ENCODE measurements at regions not wholly inside any gene's neighbourhood (a gene's known extent, or its start where the extent isn't known, plus 50 kb on each side); places are given as distances from the start of the nearest gene placed in this dataset.
"Not testable (repeated sequence)": the region's sequence is repeated elsewhere in the genome, so short reads cannot be mapped to it uniquely, and the experiment has no call there.

GRCh38 chr7:84722734-84723133 lies 464.1 kb downstream of the SEMA3D start:
- DNase-seq, result no peak

GRCh38 chr7:84722086-84722485 lies 464.8 kb downstream of the SEMA3D start:
- no peak for DNase-seq

GRCh38 chr7:84720456-84721097 lies 466.3 kb downstream of the SEMA3D start:
- DNase-seq, result no peak

GRCh38 chr7:84714765-84715164 lies 472.1 kb downstream of the SEMA3D start:
- no peak for DNase-seq

- no peak for DNase-seq
These were observed 474.3 kb downstream of the SEMA3D start for GRCh38 chr7:84712374-84713121.

- DNase-seq, result not testable (repeated sequence)
These were observed 476.3 kb downstream of the SEMA3D start for GRCh38 chr7:84710538-84710937.

GRCh38 chr7:84705706-84706105 lies 481.1 kb downstream of the SEMA3D start:
- DNase-seq, result no peak

GRCh38 chr7:84705079-84705478 lies 481.8 kb downstream of the SEMA3D start:
- DNase-seq, result no peak

GRCh38 chr7:84704380-84704779 lies 482.5 kb downstream of the SEMA3D start:
- DNase-seq, result no peak

- DNase-seq, result no peak
These were observed 485.1 kb downstream of the SEMA3D start for GRCh38 chr7:84701524-84702306.

GRCh38 chr7:84700563-84701370 lies 486.1 kb downstream of the SEMA3D start:
- DNase-seq, result no peak

- no peak for DNase-seq
These were observed 489.4 kb downstream of the SEMA3D start for GRCh38 chr7:84697506-84697905.

GRCh38 chr7:84693483-84693882 lies 493.4 kb downstream of the SEMA3D start:
- DNase-seq, result no peak

GRCh38 chr7:84688671-84689070 lies 494.1 kb upstream of the SEMA3A start:
- no peak for DNase-seq

GRCh38 chr7:84686373-84686772 lies 491.8 kb upstream of the SEMA3A start:
- no peak for DNase-seq

- no peak for DNase-seq
These were observed 490.4 kb upstream of the SEMA3A start for GRCh38 chr7:84684836-84685480.

GRCh38 chr7:84682543-84682942 lies 488.0 kb upstream of the SEMA3A start:
- no peak for DNase-seq

- DNase-seq, result no peak
These were observed 484.3 kb upstream of the SEMA3A start for GRCh38 chr7:84678841-84679240.

- DNase-seq, result no peak
These were observed 482.6 kb upstream of the SEMA3A start for GRCh38 chr7:84677117-84677732.

- no peak for DNase-seq
These were observed 481.0 kb upstream of the SEMA3A start for GRCh38 chr7:84675633-84676034.

- DNase-seq, result no peak
These were observed 479.8 kb upstream of the SEMA3A start for GRCh38 chr7:84674236-84674913.
